H9 (cell line): ENCODE measurements at regions not wholly inside any gene's neighbourhood (a gene's known extent, or its start where the extent isn't known, plus 50 kb on each side); places are given as distances from the start of the nearest gene placed in this dataset.

ENCODE experiments used
- DNase-seq: peaks from one replicate; pipeline ENCODE4 v3.0.0-alpha.2; 2017
- H2AFZ ChIP-seq: one replicate; pipeline ENCODE4 v1.6.1; 2013; ENCODE audit warnings: mild to moderate bottlenecking, low read length, control low read depth, moderate library complexity
- H2AK5ac ChIP-seq: 2 replicates; pipeline ENCODE4 v1.6.1; 2013; ENCODE audit warnings: low read length, control low read depth, mixed read lengths; ENCODE audit not compliant: insufficient read length
- H2BK120ac ChIP-seq: one replicate; pipeline ENCODE4 v1.6.1; 2013; ENCODE audit warnings: low read depth, mild to moderate bottlenecking, low read length, control low read depth, inconsistent platforms; ENCODE audit not compliant: poor library complexity, severe bottlenecking
- H2BK12ac ChIP-seq: 2 replicates; pipeline ENCODE4 v1.6.1; 2013; ENCODE audit warnings: low read length, control low read depth, mixed read lengths, low read depth; ENCODE audit not compliant: insufficient read length
- H2BK15ac ChIP-seq: 2 replicates; pipeline ENCODE4 v1.6.1; 2013; ENCODE audit warnings: low read depth, low read length, control low read depth
- H2BK20ac ChIP-seq: one replicate; pipeline ENCODE4 v1.6.1; 2013; ENCODE audit warnings: low read depth, mild to moderate bottlenecking, low read length, control low read depth, inconsistent platforms; ENCODE audit not compliant: poor library complexity, severe bottlenecking
- H2BK5ac ChIP-seq: 2 replicates; pipeline ENCODE4 v1.6.1; 2013; ENCODE audit warnings: low read length, control low read depth, mixed read lengths; ENCODE audit not compliant: insufficient read length
- H3K14ac ChIP-seq: 2 replicates; pipeline ENCODE4 v1.6.1; 2013; ENCODE audit warnings: low read length, control low read depth; ENCODE audit not compliant: insufficient read depth
- H3K18ac ChIP-seq: 2 replicates; pipeline ENCODE4 v1.6.1; 2013; ENCODE audit warnings: low read depth, mild to moderate bottlenecking, mixed read lengths, low read length, control low read depth; ENCODE audit not compliant: insufficient read length
- H3K23ac ChIP-seq: 2 replicates; pipeline ENCODE4 v1.6.1; 2013; ENCODE audit warnings: low read length, control low read depth, mixed read lengths, low read depth; ENCODE audit not compliant: insufficient read length
- H3K23me2 ChIP-seq: 2 replicates; pipeline ENCODE4 v1.6.1; 2013; ENCODE audit warnings: low read depth, mild to moderate bottlenecking, mixed read lengths, low read length, control low read depth; ENCODE audit not compliant: insufficient read length, poor library complexity, severe bottlenecking
- H3K27ac ChIP-seq: 2 replicates; pipeline ENCODE4 v1.5.1; 2013; ENCODE audit warnings: low read length, control low read depth, mixed read lengths, low read depth; ENCODE audit not compliant: insufficient read length
- H3K27me3 ChIP-seq: 2 replicates; pipeline ENCODE4 v1.6.1; 2013; ENCODE audit warnings: low read length, control low read depth, inconsistent platforms; ENCODE audit not compliant: insufficient read depth
- H3K4ac ChIP-seq: 2 replicates; pipeline ENCODE4 v1.6.1; 2013; ENCODE audit warnings: low read depth, mild to moderate bottlenecking, control low read depth, inconsistent platforms, low read length, moderate library complexity
- H3K4me1 ChIP-seq: 2 replicates; pipeline ENCODE4 v1.6.1; 2013; ENCODE audit warnings: low read length, control low read depth, inconsistent platforms; ENCODE audit not compliant: insufficient read depth
- H3K4me2 ChIP-seq: 2 replicates; pipeline ENCODE4 v1.6.1; 2013; ENCODE audit warnings: low read length, control low read depth, mixed read lengths; ENCODE audit not compliant: insufficient read length, insufficient read depth
- H3K56ac ChIP-seq: 2 replicates; pipeline ENCODE4 v1.6.1; 2013; ENCODE audit warnings: low read depth, mild to moderate bottlenecking, mixed read lengths, low read length, control low read depth; ENCODE audit not compliant: insufficient read length
- H3K79me1 ChIP-seq: 2 replicates; pipeline ENCODE4 v1.6.1; 2013; ENCODE audit warnings: low read depth, mild to moderate bottlenecking, moderate library complexity, low read length, control low read depth, inconsistent platforms; ENCODE audit not compliant: insufficient read depth, poor library complexity, severe bottlenecking
- H3K79me2 ChIP-seq: 2 replicates; pipeline ENCODE4 v1.6.1; 2013; ENCODE audit warnings: low read length, control low read depth, inconsistent platforms; ENCODE audit not compliant: insufficient read depth
- H3K9ac ChIP-seq: 2 replicates; pipeline ENCODE4 v1.6.1; 2013; ENCODE audit warnings: low read length, control low read depth, mixed read lengths; ENCODE audit not compliant: insufficient read length; ENCODE audit errors: extremely low read depth
- H3K9me3 ChIP-seq: one replicate; pipeline ENCODE4 v1.6.1; 2013; ENCODE audit warnings: low read depth, low read length, inconsistent platforms; ENCODE audit not compliant: control insufficient read depth
- H3T11ph ChIP-seq: one replicate; pipeline ENCODE4 v1.6.1; 2013; ENCODE audit warnings: mild to moderate bottlenecking, low read length, control low read depth, inconsistent platforms
- H4K20me1 ChIP-seq: one replicate; pipeline ENCODE4 v1.6.1; 2013; ENCODE audit not compliant: control insufficient read depth, insufficient read length, insufficient read depth
- H4K5ac ChIP-seq: 2 replicates; pipeline ENCODE4 v1.6.1; 2013; ENCODE audit warnings: low read depth, mild to moderate bottlenecking, mixed read lengths, low read length, control low read depth; ENCODE audit not compliant: insufficient read length
- H4K8ac ChIP-seq: replicated peaks from 2 replicates; pipeline ENCODE4 v1.6.1; 2013; ENCODE audit warnings: low read length, control low read depth, mixed read lengths, low read depth; ENCODE audit not compliant: insufficient read length
- H4K91ac ChIP-seq: 2 replicates; pipeline ENCODE4 v1.6.1; 2013; ENCODE audit warnings: low read depth, mild to moderate bottlenecking, moderate library complexity, mixed read lengths, low read length, control low read depth; ENCODE audit not compliant: insufficient read length
- H3K27ac Mint-ChIP-seq, 3 experiments: 2 replicates in 2 of 3; 3 replicates in 1 of 3; pipeline ENCODE4 v1.8.0; 2020 to 2021; ENCODE audit warnings: mixed read lengths in 3 of 3, mild to moderate bottlenecking in 1 of 3, moderate library complexity in 1 of 3
- H3K27me3 Mint-ChIP-seq: 2 replicates; pipeline ENCODE4 v1.8.0; 2021; ENCODE audit warnings: low read depth, mild to moderate bottlenecking, moderate library complexity, mixed read lengths
- H3K36me3 Mint-ChIP-seq, 3 experiments: 2 replicates in 2 of 3; 3 replicates in 1 of 3; pipeline ENCODE4 v1.8.0; 2020 to 2021; ENCODE audit warnings: low read depth in 3 of 3, mixed read lengths in 3 of 3; ENCODE audit not compliant: insufficient read depth in 1 of 3
- H3K4me1 Mint-ChIP-seq, 2 experiments: 2 replicates each; pipeline ENCODE4 v1.8.0; 2020; ENCODE audit warnings: mixed read lengths in 2 of 2
- H3K4me3 Mint-ChIP-seq, 2 experiments: 2 replicates in 1 of 2; 3 replicates in 1 of 2; pipeline ENCODE4 v1.8.0; 2020 to 2021; ENCODE audit warnings: mild to moderate bottlenecking in 2 of 2, mixed read lengths in 2 of 2, moderate library complexity in 1 of 2
- H3K9me3 Mint-ChIP-seq, 2 experiments: 2 replicates in 1 of 2; 3 replicates in 1 of 2; pipeline ENCODE4 v1.8.0; 2020; ENCODE audit warnings: mild to moderate bottlenecking in 2 of 2, mixed read lengths in 2 of 2, moderate library complexity in 1 of 2
- CTCF ChIP-seq: fragments of 200-600 bp; sonication (generic); conservative IDR thresholded peaks from 3 replicates; pipeline ENCODE4 v1.8.0; 2021; ENCODE audit warnings: antibody characterized with exemption, mild to moderate bottlenecking

- no peak for TF ChIP-seq CTCF
- Histone ChIP-seq H3K4ac (no peak overlapping the region), H3K4me1 (no peaks in the 10 kb centered on the region), H3K79me1 (no peaks in the 10 kb centered on the region), H2BK20ac (no peak overlapping the region), H3K23me2 (no peaks in the 10 kb centered on the region), H4K91ac (no peak overlapping the region), H3K18ac (no peak overlapping the region), H3K27me3 (no peaks in the 10 kb centered on the region), H2BK120ac (no peak overlapping the region), H3K9ac (no peak overlapping the region), H3K56ac (no peak overlapping the region), H2BK12ac (no peak overlapping the region), H2BK15ac (no peak overlapping the region), H4K8ac (no peak overlapping the region), H2AK5ac (no peak overlapping the region), H3K4me2 (no peak overlapping the region), H4K5ac (no peak overlapping the region), H3K14ac (no peak overlapping the region), H3K27ac (no peak overlapping the region), H4K20me1 (no peaks in the 10 kb centered on the region), H2AFZ (no peak overlapping the region), H3K23ac (no peak overlapping the region), H3K79me2 (no peaks in the 10 kb centered on the region), H3T11ph (no peak overlapping the region), H2BK5ac (no peak overlapping the region), H3K9me3 (no peaks in the 10 kb centered on the region)
- H3K27ac Mint-ChIP-seq: no peak overlapping the region
- H3K27me3 Mint-ChIP-seq: no peaks in the 10 kb centered on the region
- H3K36me3 Mint-ChIP-seq: no peaks in the 10 kb centered on the region
- DNase-seq: no peak
- H3K4me3 Mint-ChIP-seq: no peak overlapping the region
- no peaks in the 10 kb centered on the region; a peak in 1 of 5 replicates for H3K9me3 Mint-ChIP-seq
- H3K4me1 Mint-ChIP-seq: no peaks in the 10 kb centered on the region
Observed at GRCh38 chr2:192566863-192567262, 372.1 kb upstream of the TMEFF2 start.
